ENCODE measurements at regions not wholly inside any gene's neighbourhood (a gene's known extent, or its start where the extent isn't known, plus 50 kb on each side); places are given as distances from the start of the nearest gene placed in this dataset.

DNA sequence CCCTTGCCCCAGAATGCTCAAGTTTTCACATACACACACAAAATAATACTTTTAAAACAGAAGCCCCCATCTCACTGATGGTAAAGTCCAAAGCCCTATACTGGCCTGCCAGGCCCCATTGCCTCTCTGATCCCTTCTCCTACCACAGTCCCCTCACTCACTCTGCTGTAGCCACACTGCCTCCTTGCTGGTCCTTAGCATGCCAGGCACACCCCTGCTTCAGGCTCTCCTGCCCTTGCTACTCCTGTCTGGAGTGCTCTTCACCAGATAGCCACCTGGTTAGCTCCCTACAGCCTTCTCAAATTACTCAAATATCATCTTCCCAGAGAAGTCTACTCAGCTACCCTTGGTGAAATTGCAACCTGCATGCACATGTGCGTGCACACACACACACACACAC lies 177.5 kb downstream of the C5orf15 start:
- TF ChIP-seq CTCF (IDR thresholded peaks at IDR 0.05) (no peak), POLR2A (IDR thresholded peaks at IDR 0.05) (no peak)

Measured in tibial nerve (tissue), 3 donors.